ENCODE measurements at regions not wholly inside any gene's neighbourhood (a gene's known extent, or its start where the extent isn't known, plus 50 kb on each side); places are given as distances from the start of the nearest gene placed in this dataset.
"Not testable (repeated sequence)": the region's sequence is repeated elsewhere in the genome, so short reads cannot be mapped to it uniquely, and the experiment has no call there.

GRCh38 chr3:117809186-117810081 lies 1099.9 kb downstream of the TUSC7 start:
- no peak for DNase-seq

DNA sequence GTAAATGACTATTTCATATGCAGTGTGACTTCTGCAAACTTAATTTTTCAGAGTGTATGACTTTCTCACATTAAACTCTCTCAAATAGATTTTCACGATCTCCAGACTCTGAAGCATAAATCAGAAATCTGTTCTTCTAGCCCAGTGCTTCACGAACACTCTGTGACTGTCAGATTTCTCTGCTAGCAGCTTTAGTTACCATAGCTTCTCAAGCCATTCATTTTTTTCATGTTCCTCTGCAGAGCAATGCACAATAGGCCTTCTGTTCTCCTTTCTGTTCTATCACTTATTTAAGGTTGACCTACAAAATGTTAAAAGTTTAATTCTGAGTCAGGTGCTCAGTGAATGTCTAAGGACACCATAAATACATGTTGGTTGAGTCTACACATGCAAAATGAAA lies 1102.2 kb downstream of the TUSC7 start:
- DNase-seq: no peak

- DNase-seq: no peak
Measured at GRCh38 chr3:117814975-117815374, 1105.4 kb downstream of the TUSC7 start.

GRCh38 chr3:117817103-117817502 lies 1107.5 kb downstream of the TUSC7 start:
- DNase-seq: no peak

DNA sequence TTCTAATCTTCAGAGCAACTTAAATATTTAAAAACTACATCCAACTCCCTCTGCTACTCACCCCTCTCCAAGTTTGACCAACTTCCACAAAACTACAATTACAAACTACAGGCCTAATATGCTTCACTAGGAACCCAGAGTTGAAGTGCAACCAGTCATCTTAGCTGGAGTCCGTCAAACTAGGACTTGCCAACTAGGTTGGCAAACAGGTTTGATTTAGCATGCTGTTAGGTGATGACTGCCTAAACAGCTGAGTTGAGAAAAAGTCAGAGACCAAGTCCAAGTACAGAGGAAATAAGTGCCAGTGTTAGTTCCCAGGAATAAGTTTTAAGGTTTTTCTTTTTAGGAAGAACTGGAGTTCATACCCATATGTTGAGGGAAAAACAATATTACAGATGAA lies 1109.0 kb downstream of the TUSC7 start:
- DNase-seq: no peak

- DNase-seq: no peak
Measured at GRCh38 chr3:117820658-117821299, 1111.2 kb downstream of the TUSC7 start.

DNA sequence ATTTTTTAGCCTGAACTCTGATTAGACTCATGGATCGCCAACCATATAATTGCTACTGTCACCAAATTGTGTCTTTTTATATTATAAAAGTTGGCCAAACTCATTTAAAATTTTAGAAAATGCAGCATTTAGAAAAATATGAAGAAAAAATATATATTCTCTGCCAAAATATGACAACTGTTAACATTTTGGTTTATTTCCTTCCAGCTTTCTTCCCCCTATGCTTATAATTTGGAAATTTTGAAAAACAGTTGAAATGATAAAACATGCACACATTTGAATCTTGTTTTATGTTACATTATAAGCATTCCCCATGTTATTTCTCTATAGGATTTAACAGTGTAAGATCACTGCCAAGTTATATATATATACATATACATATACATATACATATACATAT lies 1112.8 kb downstream of the TUSC7 start:
- DNase-seq: no peak

GRCh38 chr3:117836296-117836695 lies 1126.7 kb downstream of the TUSC7 start:
- DNase-seq: no peak

GRCh38 chr3:117837391-117837790 lies 1127.8 kb downstream of the TUSC7 start:
- no peak for DNase-seq

DNA sequence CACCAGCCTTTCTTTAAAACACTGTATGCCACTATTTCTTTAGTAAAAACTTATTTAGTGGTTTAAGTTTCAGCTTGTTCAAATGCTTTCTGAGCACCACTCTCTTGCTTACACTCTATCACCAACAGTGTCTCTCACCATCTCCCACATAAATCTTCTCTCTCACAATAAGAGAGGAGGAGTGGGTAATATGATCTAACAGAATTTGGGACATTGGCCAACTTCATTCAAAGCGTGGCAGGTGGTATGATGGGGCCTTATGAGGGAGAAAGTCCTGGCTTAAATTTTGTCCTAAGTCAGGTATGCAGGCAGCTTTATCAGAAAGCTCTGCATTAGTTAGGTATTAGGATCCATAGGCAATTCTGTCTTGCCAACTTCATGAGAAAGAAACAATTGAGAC lies 1132.5 kb downstream of the TUSC7 start:
- DNase-seq: no peak

GRCh38 chr3:117843356-117843755 lies 1133.8 kb downstream of the TUSC7 start:
- no peak for DNase-seq

GRCh38 chr3:117844676-117845075 lies 1135.1 kb downstream of the TUSC7 start:
- DNase-seq: no peak

- no peak for DNase-seq
Measured at GRCh38 chr3:117846238-117846637, 1136.7 kb downstream of the TUSC7 start.

DNA sequence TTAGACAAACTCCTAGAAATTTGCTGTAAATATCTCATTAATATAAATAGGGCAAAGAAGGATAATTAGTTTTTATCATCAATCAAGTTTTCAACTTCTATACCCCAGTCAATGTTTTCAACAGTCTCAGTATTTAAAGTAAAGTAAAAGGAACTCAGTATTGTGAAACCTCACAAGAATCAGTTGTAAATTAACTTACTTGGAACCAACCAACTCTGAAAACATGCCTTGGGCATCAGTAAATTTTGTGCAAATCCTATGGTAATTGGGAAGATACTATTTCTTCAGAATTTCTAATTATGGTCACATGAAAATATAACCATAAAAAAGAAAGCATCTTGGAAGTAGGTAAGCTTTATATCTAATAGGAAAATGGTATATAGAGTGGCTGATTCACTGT lies 1139.0 kb downstream of the TUSC7 start:
- no peak for DNase-seq

GRCh38 chr3:117853923-117854668 lies 1144.5 kb downstream of the TUSC7 start:
- DNase-seq: no peak

- DNase-seq: no peak
Measured at GRCh38 chr3:117856354-117856753, 1146.8 kb downstream of the TUSC7 start.

- DNase-seq: no peak
Measured at GRCh38 chr3:117863146-117863545, 1153.6 kb downstream of the TUSC7 start.

GRCh38 chr3:117865338-117865737 lies 1155.8 kb downstream of the TUSC7 start:
- no peak for DNase-seq

- DNase-seq: no peak
Measured at GRCh38 chr3:117868766-117869165, 1159.2 kb downstream of the TUSC7 start.

GRCh38 chr3:117871934-117872333 lies 1162.4 kb downstream of the TUSC7 start:
- no peak for DNase-seq

GRCh38 chr3:117872594-117873248 lies 1161.9 kb downstream of the IGSF11 start:
- DNase-seq: not testable (repeated sequence)

DNA sequence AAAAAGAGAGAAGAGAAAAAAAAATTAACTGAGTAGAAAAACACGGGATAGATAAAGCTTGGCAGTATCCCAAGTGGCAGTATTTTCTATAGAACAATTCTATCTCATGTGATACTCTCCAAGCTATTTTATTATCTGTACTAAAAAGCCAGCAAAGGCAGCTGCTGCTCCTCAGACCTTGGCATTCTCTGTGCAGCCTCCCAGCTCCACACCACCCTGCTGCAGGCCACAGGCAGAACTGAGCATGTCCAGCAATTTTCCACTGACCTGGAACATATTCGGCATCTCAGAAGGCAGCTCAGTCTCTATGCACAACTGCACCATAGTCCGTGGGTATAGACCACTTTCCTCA lies 1161.4 kb downstream of the IGSF11 start:
- DNase-seq: no peak

- no peak for DNase-seq
Measured at GRCh38 chr3:117874028-117874690, 1160.5 kb downstream of the IGSF11 start.
